NCI-H1105 treated with DMSO at 0.1 percent for 48 hours (cell line): ENCODE measurements at regions not wholly inside any gene's neighbourhood (a gene's known extent, or its start where the extent isn't known, plus 50 kb on each side); places are given as distances from the start of the nearest gene placed in this dataset.
A peak's percentile ranks its signal among the peaks of the same experiment; 100 is the strongest.

Source experiments
- DNase-seq: peaks from one replicate; lab custom pipeline; 2025; lab: John Stamatoyannopoulos, UW

DNA sequence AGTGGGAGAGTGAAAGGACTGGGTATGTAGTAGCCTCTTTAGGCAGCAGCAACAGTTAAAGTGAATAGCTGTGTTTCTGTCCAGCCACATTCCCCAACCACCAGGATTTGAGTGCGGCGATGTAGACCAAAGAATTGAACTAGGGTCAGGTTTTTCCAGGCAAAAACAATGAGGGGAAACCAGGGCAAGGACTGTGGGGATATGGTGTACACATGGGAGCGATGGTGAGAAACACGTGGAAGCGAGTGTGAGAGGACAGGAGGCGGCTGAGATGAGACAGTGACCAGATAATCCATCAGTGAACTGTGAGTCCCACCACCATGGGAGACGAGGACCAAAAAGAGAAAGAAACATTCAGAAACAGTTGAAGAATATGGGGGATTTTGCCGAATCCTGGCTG, 409.5 kb downstream of the TSN start:
- DNase-seq = no peak

- no peak for DNase-seq
Measured at GRCh38 chr2:122166820-122167219, 411.4 kb downstream of the TSN start.

- no peak for DNase-seq
Measured at GRCh38 chr2:122167515-122167914, 412.1 kb downstream of the TSN start.

- no peak for DNase-seq
Measured at GRCh38 chr2:122168799-122169198, 413.3 kb downstream of the TSN start.

DNA sequence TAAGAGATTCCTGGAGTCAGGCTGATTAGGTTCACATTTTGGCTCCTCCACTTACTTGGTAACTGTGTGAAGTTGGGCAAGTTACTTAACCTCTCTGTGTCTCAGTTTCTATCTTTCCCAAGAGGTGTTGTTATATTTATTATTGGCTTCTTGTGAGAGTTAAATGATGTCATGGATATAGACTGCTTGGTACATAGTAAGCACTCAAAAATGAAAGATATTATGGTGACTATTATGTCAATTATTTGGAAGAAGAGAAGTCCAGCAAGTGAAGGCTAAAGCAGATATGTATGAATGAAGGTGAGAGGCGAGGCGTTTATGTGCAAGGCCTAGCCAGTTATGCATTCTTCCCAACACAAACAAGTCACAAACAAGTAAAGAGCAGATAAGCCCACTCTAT, 417.4 kb downstream of the TSN start:
- DNase-seq = no peak

- DNase-seq = no peak
Measured at GRCh38 chr2:122174061-122174460, 418.6 kb downstream of the TSN start.

DNA sequence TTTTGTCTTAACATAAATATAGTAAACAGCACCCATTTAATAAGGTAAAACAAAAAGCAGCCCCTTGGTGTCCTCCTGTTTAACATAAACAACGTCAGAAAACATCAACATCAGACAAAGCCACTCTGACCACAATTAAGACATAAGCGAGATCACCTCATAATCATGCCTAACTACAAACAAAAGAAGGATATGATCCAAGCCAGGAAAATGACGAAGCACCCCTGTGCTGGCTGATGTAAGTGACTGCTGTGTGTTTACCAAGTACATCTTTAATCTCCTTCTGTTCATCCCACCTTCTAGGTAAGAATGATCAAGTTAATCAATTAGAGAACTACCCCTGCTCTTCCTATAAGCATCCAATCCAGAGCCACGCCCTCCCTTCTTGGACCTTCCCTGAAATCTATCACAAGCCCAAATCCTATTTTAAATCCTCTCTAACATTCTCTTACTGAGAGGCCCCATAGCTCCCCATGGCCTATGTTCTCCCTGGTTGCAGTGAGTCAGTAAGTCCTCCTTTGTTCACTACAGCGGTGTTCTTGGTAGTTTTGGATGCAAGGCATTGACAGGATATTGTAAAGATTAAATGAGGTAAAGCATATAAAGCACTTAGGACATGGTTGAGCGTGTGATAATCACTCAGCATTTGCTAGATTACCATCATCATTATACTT, 424.2 kb downstream of the TSN start:
- DNase-seq = no peak

- no peak for DNase-seq
Measured at GRCh38 chr2:122180972-122181371, 425.5 kb downstream of the TSN start.

DNA sequence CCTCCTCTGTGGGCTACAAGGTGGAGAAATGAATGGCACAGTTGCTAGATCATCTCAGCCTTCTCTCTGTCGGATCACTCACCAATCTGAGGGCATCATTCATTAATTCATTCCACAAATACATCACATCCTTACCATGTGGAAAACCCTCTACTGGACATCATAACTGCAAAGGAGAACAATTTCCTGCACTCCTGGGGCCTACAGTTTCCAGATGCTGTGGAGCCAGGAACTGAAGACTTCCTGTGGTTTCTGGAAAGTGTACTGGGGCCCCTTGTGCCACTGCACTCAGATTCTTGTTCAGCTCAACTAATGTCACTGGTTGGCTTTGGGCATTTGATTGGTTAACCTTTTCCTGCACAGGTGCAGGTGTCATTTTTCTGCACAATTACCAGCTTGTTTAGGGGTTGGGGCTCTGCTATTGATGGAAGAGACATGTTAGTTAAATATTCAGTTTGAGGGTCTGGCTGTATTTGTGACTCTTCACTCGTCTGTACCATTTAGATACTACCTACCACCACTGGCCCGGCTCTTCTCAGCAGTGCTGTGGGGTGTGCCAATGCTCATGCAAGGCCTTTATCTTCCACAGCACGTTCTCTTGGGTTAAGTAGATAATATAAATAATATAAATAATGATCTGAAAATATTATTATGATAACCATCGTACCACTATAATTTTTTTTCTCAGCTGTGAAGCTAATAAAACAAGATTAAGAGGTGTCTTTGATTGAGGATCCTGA, 427.3 kb downstream of the TSN start:
- DNase-seq = no peak

- no peak for DNase-seq
Measured at GRCh38 chr2:122183890-122184289, 428.4 kb downstream of the TSN start.

DNA sequence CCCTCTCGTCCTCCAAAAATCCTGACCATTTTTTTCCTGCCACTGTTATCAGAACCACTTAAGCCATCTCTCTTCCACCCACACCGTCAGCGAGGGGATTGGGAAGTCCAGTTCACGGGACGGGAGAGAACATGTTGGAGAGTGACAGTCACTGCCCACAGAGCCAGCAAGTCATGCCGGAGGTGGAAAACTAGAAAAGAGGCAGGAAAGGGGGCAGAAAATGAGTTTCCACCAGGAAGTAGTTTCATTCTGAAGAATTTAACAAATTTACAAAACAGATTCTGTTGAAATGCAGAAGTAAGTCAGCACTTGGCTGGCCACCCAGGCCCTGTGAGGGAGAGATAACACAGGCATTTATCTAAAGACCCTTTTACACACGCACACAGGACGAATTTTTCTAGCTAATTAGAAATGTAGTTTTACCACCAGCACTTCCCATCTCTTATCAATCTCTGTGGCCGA, 431.3 kb downstream of the TSN start:
- no peak for DNase-seq

DNA sequence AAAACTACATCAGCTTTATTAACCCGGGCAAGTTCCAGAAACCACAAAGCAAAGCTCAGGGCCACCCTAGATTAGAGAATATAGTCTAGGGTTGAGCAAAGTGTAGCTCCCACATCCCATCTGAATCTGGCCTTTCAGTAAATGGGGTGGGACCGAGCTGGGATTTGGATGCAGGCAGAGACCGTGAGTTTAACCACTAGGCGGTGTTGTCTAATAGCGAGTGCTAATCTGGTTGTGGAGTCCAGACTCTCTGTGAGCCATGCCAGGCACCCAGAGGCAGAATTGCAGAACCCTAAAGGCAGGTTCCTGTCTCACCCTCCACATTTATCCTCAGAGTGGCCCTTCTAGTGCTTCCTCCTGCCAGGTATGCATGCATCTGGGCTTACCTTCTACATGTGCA, 435.9 kb downstream of the TSN start:
- no peak for DNase-seq

DNA sequence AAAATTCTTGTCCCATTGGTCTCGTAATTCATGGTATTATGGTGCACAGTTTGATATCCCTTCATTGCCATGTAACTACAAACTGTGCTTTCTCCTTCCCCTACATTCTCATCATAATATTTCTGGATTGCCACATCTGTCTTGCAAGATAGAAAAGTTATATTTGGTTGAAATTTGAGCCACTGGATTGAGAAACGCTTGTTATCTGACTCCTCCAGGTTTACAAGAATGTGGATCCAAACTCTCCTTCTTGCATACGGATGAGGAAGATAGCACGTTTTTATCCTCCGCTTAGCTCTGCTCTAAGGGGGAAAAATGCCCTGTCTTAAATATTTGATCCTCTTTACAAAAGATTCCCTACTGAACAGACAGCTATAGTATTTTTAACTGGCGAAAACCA, 438.2 kb downstream of the TSN start:
- no peak for DNase-seq

GRCh38 chr2:122194546-122194945, 439.1 kb downstream of the TSN start:
- no peak for DNase-seq

GRCh38 chr2:122203523-122203922, 448.1 kb downstream of the TSN start:
- peak; percentile 16 for DNase-seq

DNA sequence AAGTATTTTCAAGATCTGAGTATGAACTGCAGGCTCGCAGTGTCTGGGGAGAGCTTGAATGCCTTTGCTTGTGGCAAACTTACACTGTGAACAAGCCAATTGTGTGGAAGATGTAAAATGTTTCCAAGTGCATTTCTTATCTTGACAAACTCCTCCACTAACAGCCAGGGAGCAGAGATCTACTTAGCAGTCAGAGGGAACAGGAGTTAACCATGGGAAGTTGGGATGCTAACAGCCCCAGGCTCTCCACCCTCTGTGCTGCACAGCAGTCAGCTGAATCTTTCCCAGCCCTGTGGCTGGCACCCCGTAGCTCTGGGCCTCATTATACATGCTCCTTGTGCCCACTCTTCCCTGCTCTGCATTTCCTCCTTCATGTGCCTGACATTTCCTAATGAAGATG, 450.2 kb downstream of the TSN start:
- no peak for DNase-seq

GRCh38 chr2:122206101-122206500, 450.6 kb downstream of the TSN start:
- DNase-seq = no peak

DNA sequence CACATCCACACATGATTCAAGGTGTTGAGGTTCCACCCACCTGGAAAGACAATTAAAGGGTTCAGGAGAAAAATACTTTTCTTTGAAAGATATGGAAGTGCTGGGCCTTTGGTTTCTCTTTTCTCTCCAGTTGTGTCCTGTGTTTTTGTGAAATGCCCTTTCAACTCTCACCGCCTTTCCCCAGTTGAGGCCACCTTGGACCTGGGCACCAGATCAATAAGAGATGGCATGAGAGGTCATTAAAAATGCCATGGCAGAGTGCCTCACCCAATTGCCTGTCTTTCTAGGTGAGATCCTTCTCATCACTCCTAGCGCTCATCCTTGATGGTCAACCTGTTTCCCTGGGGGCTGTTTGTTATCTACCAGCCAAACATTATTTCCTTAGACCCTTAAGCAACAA, 453.9 kb downstream of the TSN start:
- DNase-seq = no peak

GRCh38 chr2:122210065-122210464, 454.6 kb downstream of the TSN start:
- DNase-seq = no peak

DNA sequence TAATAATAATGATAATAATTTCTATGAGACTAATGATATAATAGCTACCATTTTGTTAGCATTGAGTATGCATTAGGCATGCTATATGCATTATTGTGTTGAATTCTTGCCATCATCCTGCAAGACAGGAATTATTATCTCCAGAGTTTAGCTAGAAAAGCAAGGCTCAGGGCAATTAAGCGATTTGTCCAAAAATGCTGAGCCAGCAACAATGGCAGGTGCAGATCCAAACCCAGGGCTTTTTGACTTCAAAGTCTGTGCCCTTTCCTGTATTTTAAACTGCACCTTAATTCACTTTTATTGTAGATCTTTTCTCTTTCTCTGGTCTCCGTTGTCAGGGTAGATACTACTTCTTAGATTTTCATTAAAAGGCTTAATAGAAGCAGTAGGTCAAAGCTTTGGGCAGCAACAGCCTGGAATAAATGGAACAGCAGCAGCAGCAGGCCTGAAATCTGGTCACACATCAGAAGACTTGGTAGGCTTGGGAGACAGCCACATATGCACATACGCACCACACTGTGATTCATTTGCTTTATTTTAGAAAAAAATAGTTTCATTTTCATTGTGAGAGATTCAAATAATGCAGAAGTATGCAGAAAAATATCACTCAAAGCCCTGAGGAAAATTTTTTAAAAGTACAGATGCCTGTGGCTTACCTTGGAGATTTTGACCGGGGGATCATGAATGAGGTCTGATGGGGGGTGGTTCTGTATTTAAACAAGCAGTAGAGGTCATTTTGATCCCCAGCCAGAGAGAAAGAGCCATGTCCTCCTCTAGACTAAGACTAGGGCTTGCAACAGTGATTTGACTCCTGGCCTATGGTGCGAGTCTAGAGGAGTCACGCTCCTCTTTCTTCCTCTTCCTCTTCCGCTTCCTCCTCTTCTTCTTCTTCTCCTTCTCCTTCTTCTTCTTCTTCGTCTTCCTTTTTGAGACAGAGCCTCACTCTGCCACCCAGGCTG, 455.7 kb downstream of the TSN start:
- DNase-seq = no peak

DNA sequence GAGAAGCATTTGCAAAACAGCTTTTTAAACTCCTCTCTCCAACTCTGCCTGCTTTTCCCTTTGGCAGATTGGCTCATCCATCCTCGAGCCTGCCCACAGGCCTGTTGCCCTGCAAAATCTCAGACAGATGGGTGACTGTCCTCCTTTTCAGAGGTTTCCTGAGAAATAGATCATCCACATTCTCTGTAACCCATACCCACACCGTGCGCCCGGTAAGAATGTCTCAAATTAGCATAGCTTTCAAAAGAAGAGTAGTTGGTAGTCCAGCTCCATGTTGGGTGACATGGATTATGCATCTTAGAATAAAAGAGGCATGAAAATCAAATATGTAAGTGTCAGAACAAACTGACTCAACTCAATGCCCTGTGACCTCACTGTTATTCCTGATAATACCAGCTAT, 457.9 kb downstream of the TSN start:
- no peak for DNase-seq

DNA sequence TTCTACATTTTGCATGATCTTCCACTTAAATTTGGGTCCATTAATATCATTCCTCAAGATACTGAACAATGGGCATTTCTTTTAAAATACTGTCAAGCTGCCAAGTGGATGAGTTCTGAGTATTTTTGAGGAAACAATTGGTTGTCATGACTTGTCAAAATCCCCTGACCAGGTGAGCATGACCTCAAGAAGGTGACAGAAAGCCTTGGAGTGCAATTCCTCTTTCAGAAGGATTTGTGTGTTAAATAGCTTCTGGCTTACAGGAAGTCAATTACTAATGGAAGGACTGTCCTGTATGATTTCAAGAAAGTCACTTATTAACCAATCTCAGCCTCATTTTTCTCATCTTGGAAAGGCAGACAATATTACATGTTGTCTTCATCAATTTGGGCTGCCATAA, 460.6 kb downstream of the TSN start:
- DNase-seq = no peak

GRCh38 chr2:122216901-122217300, 461.4 kb downstream of the TSN start:
- no peak for DNase-seq
